ENCODE measurements at regions not wholly inside any gene's neighbourhood (a gene's known extent, or its start where the extent isn't known, plus 50 kb on each side); places are given as distances from the start of the nearest gene placed in this dataset.
"Not testable (repeated sequence)": the region's sequence is repeated elsewhere in the genome, so short reads cannot be mapped to it uniquely, and the experiment has no call there.

- TF ChIP-seq SNAI2 (CRISPR knock-in tag; IDR thresholded peaks at IDR 0.05) = peak; percentile 40; the same call in 1 of the 2 replicates
- TF ChIP-seq CREB5 (CRISPR knock-in tag; IDR thresholded peaks at IDR 0.05; ENCODE audit: low read depth) = peak; percentile 8; the same call in 1 of the 2 replicates
- no peak for TF ChIP-seq GLIS3 (CRISPR knock-in tag; IDR thresholded peaks at IDR 0.05)
- TF ChIP-seq CSDC2 (CRISPR knock-in tag; IDR thresholded peaks at IDR 0.05) = peak; percentile 87; the same call in 1 of the 2 replicates
- peak; percentile 29 for TF ChIP-seq ISL1 (CRISPR knock-in tag; IDR thresholded peaks at IDR 0.05)
- no peak; the same call in 2 of the 3 replicates for ATAC-seq
These were observed 60.9 kb upstream of the BMAL1 start for GRCh38 chr11:13216711-13217075.

- ATAC-seq = not testable (repeated sequence)
These were observed 58.9 kb upstream of the BMAL1 start for GRCh38 chr11:13218685-13219084.

GRCh38 chr11:13220148-13220547, 57.4 kb upstream of the BMAL1 start:
- ATAC-seq = peak; percentile 8; the same call in 2 of the 3 replicates

GRCh38 chr11:13221722-13222121, 55.9 kb upstream of the BMAL1 start:
- TF ChIP-seq ISL1 (CRISPR knock-in tag; IDR thresholded peaks at IDR 0.05) = peak; percentile 71
- no peak for TF ChIP-seq CREB5 (CRISPR knock-in tag; IDR thresholded peaks at IDR 0.05; ENCODE audit: low read depth)
- ATAC-seq = peak; percentile 23

More at GRCh38 chr11:13220148-13220547, 57.4 kb upstream of the BMAL1 start:
- TF ChIP-seq CSDC2 (CRISPR knock-in tag; IDR thresholded peaks at IDR 0.05) (no peak), ZNF8 (CRISPR knock-in tag; IDR thresholded peaks at IDR 0.05) (no peak), ZNF70 (CRISPR knock-in tag; IDR thresholded peaks at IDR 0.05) (no peak), ISL1 (CRISPR knock-in tag; IDR thresholded peaks at IDR 0.05) (no peak), GLIS3 (CRISPR knock-in tag; IDR thresholded peaks at IDR 0.05) (no peak), CSRNP3 (CRISPR knock-in tag; IDR thresholded peaks at IDR 0.05) (no peak), CREB5 (CRISPR knock-in tag; IDR thresholded peaks at IDR 0.05; ENCODE audit: low read depth) (no peak), ARNTL (CRISPR knock-in tag; IDR thresholded peaks at IDR 0.05; ENCODE audit: borderline replicate concordance, low read depth) (no peak), ZFP3 (CRISPR knock-in tag; IDR thresholded peaks at IDR 0.05) (no peak), ESRRG (CRISPR knock-in tag; IDR thresholded peaks at IDR 0.05) (no peak), PATZ1 (CRISPR knock-in tag; IDR thresholded peaks at IDR 0.05; ENCODE audit: borderline replicate concordance) (no peak)

GRCh38 chr11:13222285-13222684, 55.3 kb upstream of the BMAL1 start:
- TF ChIP-seq TOX (CRISPR knock-in tag; IDR thresholded peaks at IDR 0.05; ENCODE audit: borderline replicate concordance) = no peak
- TF ChIP-seq SNAI2 (CRISPR knock-in tag; IDR thresholded peaks at IDR 0.05) = 0 out of 2 replicates have a peak, but pooled peaks have one; percentile 6
- peak; percentile 75 for ATAC-seq

- peak; percentile 15; the same call in 1 of the 3 replicates for ATAC-seq
- TF ChIP-seq POU6F1 (CRISPR knock-in tag; IDR thresholded peaks at IDR 0.05; ENCODE audit: borderline replicate concordance, low read depth) = no peak
- TF ChIP-seq ESRRG (CRISPR knock-in tag; IDR thresholded peaks at IDR 0.05) = no peak
- no peak for TF ChIP-seq CSRNP3 (CRISPR knock-in tag; IDR thresholded peaks at IDR 0.05)
- no peak for TF ChIP-seq ZNF565 (CRISPR knock-in tag; conservative IDR thresholded peaks at IDR 0.05; ENCODE audit: low read depth)
- TF ChIP-seq GLIS3 (CRISPR knock-in tag; IDR thresholded peaks at IDR 0.05) = no peak
These were observed 54.5 kb upstream of the BMAL1 start for GRCh38 chr11:13223112-13223511.
